Fibroblast of mammary gland (primary cell): ENCODE measurements at regions not wholly inside any gene's neighbourhood (a gene's known extent, or its start where the extent isn't known, plus 50 kb on each side); places are given as distances from the start of the nearest gene placed in this dataset.
"Not testable (repeated sequence)": the region's sequence is repeated elsewhere in the genome, so short reads cannot be mapped to it uniquely, and the experiment has no call there.

Experiments
- DNase-seq: peaks from one replicate; pipeline ENCODE4 v3.0.0-alpha.2; 2010; ENCODE audit warnings: low read depth
- H3K4me3 ChIP-seq: 2 replicates; pipeline ENCODE4 v1.5.1; 2011; ENCODE audit warnings: low read depth, mild to moderate bottlenecking, low read length, moderate library complexity; ENCODE audit not compliant: control insufficient read depth
- CTCF ChIP-seq: conservative IDR thresholded peaks from 2 replicates; pipeline ENCODE4 v1.5.1; 2011; ENCODE audit warnings: low read depth, low read length, inconsistent platforms; ENCODE audit not compliant: control insufficient read depth, insufficient read depth

- DNase-seq = peak; percentile 88
- no peak for TF ChIP-seq CTCF
- H3K4me3 ChIP-seq = no peak overlapping the region
Measured at GRCh38 chr5:98173334-98173733, 600.1 kb upstream of the RGMB start.

GRCh38 chr5:98175474-98175873, 598.0 kb upstream of the RGMB start:
- H3K4me3 ChIP-seq = no peak overlapping the region
- TF ChIP-seq CTCF = no peak
- no peak for DNase-seq

- TF ChIP-seq CTCF = no peak
- peak; percentile 9 for DNase-seq
- H3K4me3 ChIP-seq = no peak overlapping the region
Measured at GRCh38 chr5:98179791-98180755, 593.4 kb upstream of the RGMB start.

GRCh38 chr5:98186128-98186527, 587.3 kb upstream of the RGMB start:
- H3K4me3 ChIP-seq = no peak overlapping the region
- DNase-seq = no peak
- TF ChIP-seq CTCF = no peak

GRCh38 chr5:98187945-98188344, 585.5 kb upstream of the RGMB start:
- H3K4me3 ChIP-seq = no peak overlapping the region
- TF ChIP-seq CTCF = no peak
- peak; percentile 69 for DNase-seq

- not testable (repeated sequence) for DNase-seq, H3K4me3 ChIP-seq
Measured at GRCh38 chr5:98190344-98190743, 583.1 kb upstream of the RGMB start.

- DNase-seq = no peak
- no peak for TF ChIP-seq CTCF
Measured at GRCh38 chr5:98193921-98194760, 579.3 kb upstream of the RGMB start.

More at GRCh38 chr5:98193921-98194760, 579.3 kb upstream of the RGMB start:
- H3K4me3 ChIP-seq = no peak overlapping the region
